ENCODE measurements at regions not wholly inside any gene's neighbourhood (a gene's known extent, or its start where the extent isn't known, plus 50 kb on each side); places are given as distances from the start of the nearest gene placed in this dataset.

- TF ChIP-seq CHD4 (IDR thresholded peaks at IDR 0.05; ENCODE audit: insufficient read depth, insufficient replicate concordance, low read depth, low read length, poor library complexity, severe bottlenecking) (no peak), CAMTA2 (CRISPR knock-in tag; conservative IDR thresholded peaks at IDR 0.05) (no peak), STAG1 (CRISPR knock-in tag; IDR thresholded peaks at IDR 0.05; ENCODE audit: borderline replicate concordance) (no peak), RBM14 (IDR thresholded peaks at IDR 0.05; ENCODE audit: borderline replicate concordance, insufficient read depth, low read depth, low read length) (no peak), TRIM28 (IDR thresholded peaks at IDR 0.05) (no peak), MNT (conservative IDR thresholded peaks at IDR 0.05) (no peak), MYBL2 (IDR thresholded peaks at IDR 0.05; ENCODE audit: low read depth) (no peak), MYBL2 (CRISPR knock-in tag; IDR thresholded peaks at IDR 0.05; ENCODE audit: borderline replicate concordance) (no peak), MEF2D (tag; conservative IDR thresholded peaks at IDR 0.05; ENCODE audit: low read depth) (no peak), ZNF395 (CRISPR knock-in tag; IDR thresholded peaks at IDR 0.05) (no peak), ZNF316 (IDR thresholded peaks at IDR 0.05) (no peak), MLLT1 (IDR thresholded peaks at IDR 0.05) (no peak), TBP (optimal IDR thresholded peaks at IDR 0.05; ENCODE audit: low read depth, low read length) (no peak)
These were observed 375.7 kb upstream of the AADAT start (continued) for GRCh38 chr4:170465429-170465828.

All from K562 (cell line).